ENCODE measurements at regions not wholly inside any gene's neighbourhood (a gene's known extent, or its start where the extent isn't known, plus 50 kb on each side); places are given as distances from the start of the nearest gene placed in this dataset.

DNA sequence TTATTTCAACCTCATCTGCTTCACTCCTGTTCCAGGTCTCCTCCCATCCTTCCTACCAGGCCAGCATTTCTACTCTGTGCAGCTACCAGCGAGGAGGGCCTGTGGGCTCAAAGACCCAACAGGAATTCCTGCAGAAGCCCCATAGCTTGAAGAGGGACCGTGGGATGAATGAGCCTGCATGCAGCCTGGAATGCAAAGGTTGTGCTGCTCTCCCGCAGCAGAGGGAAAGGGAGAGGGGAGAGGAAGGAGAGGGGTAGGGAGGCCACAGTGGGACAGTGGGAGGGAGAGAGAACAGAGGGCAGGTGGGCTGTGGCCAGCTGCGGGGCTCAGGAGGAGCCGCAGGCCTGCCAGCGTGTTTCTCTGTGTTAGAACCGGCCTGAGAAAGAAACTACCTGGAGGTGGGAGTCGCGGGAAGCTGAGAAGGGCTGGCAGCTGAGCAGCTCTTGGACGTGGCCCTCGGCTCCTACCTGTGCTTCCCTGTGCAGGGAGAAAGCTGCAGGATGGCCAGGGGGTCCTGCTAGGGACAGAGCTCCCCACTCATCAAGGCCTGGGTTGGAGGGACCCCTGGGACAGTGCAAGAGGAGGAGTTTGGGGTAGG is 66.1 kb upstream of the MLN start:
- no peak for DNase-seq
- H3K4me3 Mint-ChIP-seq = no peak overlapping the region
- H3K4me1 Mint-ChIP-seq = peaks cover 8 to 12% of the 10 kb centered on the region in 2 donors
- H3K27ac Mint-ChIP-seq = no peak overlapping the region
- peaks cover 0 to 4% (median 0%) of the 10 kb centered on the region in 6 donors for H3K9me3 Mint-ChIP-seq
- H3K27me3 Mint-ChIP-seq (ENCODE audit: low read depth in 3 of 3) = peaks cover 21 to 42% (median 33%) of the 10 kb centered on the region in 3 donors
- peaks cover 0 to 3% (median 0%) of the 10 kb centered on the region in 3 donors for H3K36me3 Mint-ChIP-seq

DNA sequence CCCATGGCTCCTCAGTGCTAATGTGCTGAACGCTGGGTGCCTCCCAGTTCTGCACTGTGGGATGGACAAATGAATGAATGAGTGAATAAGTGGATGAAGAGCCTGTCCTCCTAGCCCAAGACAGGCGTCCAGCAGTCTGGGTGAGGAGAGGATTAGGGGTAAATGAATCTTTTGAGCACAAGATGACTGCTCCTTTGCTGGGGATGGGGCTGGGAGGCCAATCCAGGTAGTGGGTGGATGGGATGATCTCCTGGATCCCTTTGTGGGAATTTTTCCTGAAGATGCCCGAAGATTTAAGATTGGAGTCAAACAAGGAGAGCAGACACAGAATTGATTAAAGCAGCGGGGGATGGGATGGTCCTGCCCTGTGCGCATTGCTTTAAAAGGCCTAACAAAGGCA is 65.3 kb upstream of the MLN start:
- H3K27me3 Mint-ChIP-seq (ENCODE audit: low read depth in 3 of 3) = peaks cover 17 to 41% (median 26%) of the 10 kb centered on the region in 3 donors
- H3K4me3 Mint-ChIP-seq = no peak overlapping the region
- no peak overlapping the region for H3K27ac Mint-ChIP-seq
- H3K4me1 Mint-ChIP-seq = peaks cover 15 to 20% of the 10 kb centered on the region in 2 donors
- peaks cover 0 to 3% (median 0%) of the 10 kb centered on the region in 3 donors for H3K36me3 Mint-ChIP-seq
- H3K9me3 Mint-ChIP-seq = peaks cover 0 to 4% (median 0%) of the 10 kb centered on the region in 6 donors
- no peak for DNase-seq

DNA sequence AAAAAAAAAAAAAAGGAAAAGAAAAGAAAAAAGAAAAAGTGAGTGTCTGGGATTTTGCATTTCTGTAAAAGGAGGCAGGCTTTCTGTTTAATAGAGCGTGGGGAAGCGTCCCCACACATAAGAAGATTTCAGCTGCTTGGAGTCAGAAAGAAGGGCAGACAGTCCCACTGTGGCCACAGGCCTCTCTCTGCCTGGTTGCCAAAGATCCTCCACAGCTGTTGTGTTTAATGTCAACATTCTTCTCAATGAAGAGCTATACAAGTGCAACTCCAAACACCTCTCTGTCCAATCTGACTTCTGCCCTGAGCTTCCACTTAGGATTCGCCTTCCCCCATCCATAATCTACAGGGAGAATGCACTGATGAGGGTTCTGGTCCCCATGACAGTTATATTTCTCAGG is 64.3 kb upstream of the MLN start:
- Mint-ChIP-seq H3K36me3 (peaks cover 0 to 3% (median 0%) of the 10 kb centered on the region in 3 donors), H3K4me1 (peaks cover 23 to 25% of the 10 kb centered on the region in 2 donors), H3K9me3 (peaks cover 0 to 4% (median 0%) of the 10 kb centered on the region in 6 donors), H3K27me3 (ENCODE audit: low read depth in 3 of 3) (peaks cover 19 to 41% (median 29%) of the 10 kb centered on the region in 3 donors), H3K27ac (no peak overlapping the region), H3K4me3 (no peak overlapping the region)
- DNase-seq = no peak

DNA sequence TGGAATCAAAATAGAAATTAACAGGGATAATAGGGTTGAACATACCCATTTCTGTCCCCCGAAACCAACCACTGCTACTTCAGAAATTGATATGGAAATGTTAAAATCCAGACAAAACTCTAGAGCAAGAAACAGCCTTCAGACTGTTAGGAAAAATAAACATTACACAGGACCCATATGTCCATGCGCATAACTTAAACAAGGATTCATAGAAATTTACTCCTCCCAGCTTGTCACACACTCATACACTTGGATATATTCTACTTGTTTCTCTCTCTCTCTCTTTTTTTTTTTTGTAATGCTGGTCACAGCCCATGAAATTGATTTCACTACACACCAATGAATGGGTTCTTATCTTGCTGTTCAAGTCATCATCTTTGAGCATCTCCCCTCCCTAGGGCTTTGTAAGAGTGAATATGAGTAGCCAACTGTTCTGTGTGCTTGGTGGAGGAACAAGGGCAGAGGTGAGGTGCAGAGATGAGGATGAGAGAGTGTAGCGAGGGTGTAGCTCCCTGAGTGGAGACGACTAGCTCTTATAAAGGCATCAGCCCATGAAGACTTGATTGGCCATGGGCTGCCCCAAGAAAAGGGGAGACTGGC is 61.8 kb upstream of the MLN start:
- no peak overlapping the region for H3K27ac Mint-ChIP-seq
- H3K4me1 Mint-ChIP-seq = peaks cover 38 to 45% of the 10 kb centered on the region in 2 donors
- H3K36me3 Mint-ChIP-seq = peaks cover 0 to 3% (median 0%) of the 10 kb centered on the region in 3 donors
- peaks cover 0 to 4% (median 0%) of the 10 kb centered on the region in 6 donors for H3K9me3 Mint-ChIP-seq
- H3K27me3 Mint-ChIP-seq (ENCODE audit: low read depth in 3 of 3) = peaks cover 35 to 47% (median 35%) of the 10 kb centered on the region in 3 donors
- no peak for DNase-seq
- peak overlapping the region in 1 of 5 donors; percentile 35 for H3K4me3 Mint-ChIP-seq

DNA sequence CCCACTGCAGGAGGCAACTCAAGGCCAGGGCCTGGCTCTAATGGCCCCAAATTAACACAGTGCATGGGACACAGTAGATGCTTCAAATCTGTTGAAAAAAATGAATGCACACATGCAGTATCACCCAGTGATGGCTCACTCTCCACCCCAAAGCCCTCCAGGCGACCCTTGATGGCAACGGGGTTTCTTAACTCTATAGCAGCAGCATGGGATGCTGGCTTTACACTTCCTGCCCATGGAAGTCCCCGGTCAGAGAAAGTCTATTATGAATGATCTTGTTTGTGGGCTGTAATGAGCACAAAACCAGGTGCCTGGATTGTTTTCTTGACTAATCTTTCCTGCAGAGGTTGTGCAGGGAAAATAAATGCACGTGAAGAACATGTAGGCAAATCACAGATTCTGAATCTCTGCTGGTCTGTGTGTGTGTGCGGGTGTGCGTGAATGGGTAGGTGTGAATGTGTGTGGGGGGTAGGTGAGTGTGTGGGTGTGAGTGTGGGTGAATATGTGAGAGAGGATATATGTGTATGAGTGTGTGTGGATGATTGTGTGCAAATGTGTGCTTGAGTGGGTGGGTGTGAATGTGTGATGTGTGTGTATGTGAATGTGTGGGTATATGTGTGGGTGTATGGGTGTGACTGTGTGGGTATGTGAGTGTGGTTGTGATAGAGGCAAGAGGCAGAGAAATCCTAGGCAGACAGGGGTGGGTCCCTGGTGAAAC is 60.1 kb upstream of the MLN start:
- Mint-ChIP-seq H3K27ac (peak overlapping the region in 1 of 6 donors; percentile 38), H3K36me3 (peaks cover 0 to 3% (median 0%) of the 10 kb centered on the region in 3 donors)

DNA sequence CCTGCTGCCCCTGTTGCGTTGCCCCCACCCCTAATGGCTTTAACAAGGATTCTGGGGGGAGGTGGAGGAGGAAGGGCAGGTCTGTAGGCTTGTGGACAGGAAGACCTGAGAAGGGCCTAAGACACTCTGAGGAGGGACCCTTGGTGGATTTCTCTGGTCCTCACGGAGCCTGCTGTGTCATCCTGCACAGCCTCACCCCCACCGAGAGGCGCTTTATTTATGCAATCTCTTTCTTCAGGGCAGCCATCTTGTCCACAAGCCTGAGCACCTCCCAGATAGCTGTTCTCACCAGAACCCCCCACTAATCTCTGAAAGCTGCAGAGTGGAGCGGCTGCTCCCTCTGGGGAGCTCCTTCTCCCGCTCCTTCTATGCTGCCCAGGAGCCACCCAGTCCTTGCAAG is 59.3 kb upstream of the MLN start:
- no peak overlapping the region for H3K4me3 Mint-ChIP-seq
- H3K9me3 Mint-ChIP-seq = peaks cover 0 to 4% (median 0%) of the 10 kb centered on the region in 6 donors
- H3K4me1 Mint-ChIP-seq = peaks cover 45 to 53% of the 10 kb centered on the region in 2 donors
- peaks cover 0 to 3% (median 0%) of the 10 kb centered on the region in 3 donors for H3K36me3 Mint-ChIP-seq
- peaks cover 34 to 50% (median 44%) of the 10 kb centered on the region in 3 donors for H3K27me3 Mint-ChIP-seq (ENCODE audit: low read depth in 3 of 3)
- no peak overlapping the region for H3K27ac Mint-ChIP-seq
- no peak for DNase-seq

More for the DNA sequence above, 60.1 kb upstream of the MLN start:
- Mint-ChIP-seq H3K4me1 (peaks cover 39 to 46% of the 10 kb centered on the region in 2 donors), H3K27me3 (ENCODE audit: low read depth in 3 of 3) (peaks cover 37 to 50% (median 43%) of the 10 kb centered on the region in 3 donors), H3K4me3 (peak overlapping the region in 2 of 5 donors; percentile 15 to 64), H3K9me3 (peaks cover 0 to 4% (median 0%) of the 10 kb centered on the region in 6 donors)
- peak in 1 of 3 donors; percentile 16 for DNase-seq

DNA sequence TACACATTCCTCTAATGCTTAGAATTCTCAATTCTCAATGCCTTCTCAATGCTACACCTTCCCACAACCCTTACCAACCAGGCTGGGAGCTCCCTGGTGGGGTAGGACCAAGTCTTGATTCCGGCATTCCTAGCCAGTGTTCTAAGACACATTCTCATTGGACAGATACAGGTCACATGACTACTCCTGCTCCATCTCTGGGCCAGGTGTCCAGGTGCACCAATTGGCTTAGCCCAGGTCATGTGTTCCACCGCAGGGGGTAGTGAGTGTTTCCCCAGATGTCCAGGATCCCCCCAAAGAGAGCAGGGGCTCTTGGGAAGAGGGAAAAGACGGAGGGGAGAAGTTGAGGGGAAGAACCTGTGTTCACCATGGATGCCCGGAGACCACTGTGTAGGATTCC is 58.7 kb upstream of the MLN start:
- peaks cover 51 to 58% of the 10 kb centered on the region in 2 donors for H3K4me1 Mint-ChIP-seq
- DNase-seq = no peak
- H3K27me3 Mint-ChIP-seq (ENCODE audit: low read depth in 3 of 3) = peaks cover 32 to 49% (median 45%) of the 10 kb centered on the region in 3 donors

DNA sequence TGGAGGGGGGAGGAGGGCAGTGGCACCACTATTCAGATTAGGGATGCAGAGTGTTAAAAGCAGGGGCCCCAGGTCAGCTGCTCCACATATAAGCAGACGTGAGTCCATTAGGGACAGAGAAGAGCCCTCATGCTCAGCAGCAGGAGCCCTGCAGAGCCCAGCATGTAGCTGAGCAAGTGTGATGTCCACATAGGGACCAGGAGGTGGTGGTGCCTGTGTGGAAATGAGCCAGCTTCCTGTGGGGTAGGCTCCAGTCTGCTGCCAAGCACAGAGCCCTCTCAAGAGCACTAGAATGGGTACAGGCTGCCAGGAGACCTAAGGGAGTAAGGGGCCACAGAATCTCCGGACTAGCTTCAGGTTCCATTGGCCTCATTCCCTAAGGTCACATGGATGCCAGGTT is 57.9 kb upstream of the MLN start:
- Mint-ChIP-seq H3K4me3 (peak overlapping the region in 1 of 5 donors; percentile 9), H3K9me3 (peaks cover 0 to 1% (median 0%) of the 10 kb centered on the region in 6 donors), H3K36me3 (peaks cover 0 to 3% (median 0%) of the 10 kb centered on the region in 3 donors), H3K27me3 (ENCODE audit: low read depth in 3 of 3) (peaks cover 33 to 48% (median 45%) of the 10 kb centered on the region in 3 donors), H3K27ac (no peak overlapping the region), H3K4me1 (peaks cover 58 to 66% of the 10 kb centered on the region in 2 donors)
- DNase-seq = no peak

More for the DNA sequence above, 58.7 kb upstream of the MLN start:
- Mint-ChIP-seq H3K27ac (no peak overlapping the region), H3K4me3 (no peak overlapping the region), H3K36me3 (peaks cover 0 to 3% (median 0%) of the 10 kb centered on the region in 3 donors), H3K9me3 (peaks cover 0 to 4% (median 0%) of the 10 kb centered on the region in 6 donors)

DNA sequence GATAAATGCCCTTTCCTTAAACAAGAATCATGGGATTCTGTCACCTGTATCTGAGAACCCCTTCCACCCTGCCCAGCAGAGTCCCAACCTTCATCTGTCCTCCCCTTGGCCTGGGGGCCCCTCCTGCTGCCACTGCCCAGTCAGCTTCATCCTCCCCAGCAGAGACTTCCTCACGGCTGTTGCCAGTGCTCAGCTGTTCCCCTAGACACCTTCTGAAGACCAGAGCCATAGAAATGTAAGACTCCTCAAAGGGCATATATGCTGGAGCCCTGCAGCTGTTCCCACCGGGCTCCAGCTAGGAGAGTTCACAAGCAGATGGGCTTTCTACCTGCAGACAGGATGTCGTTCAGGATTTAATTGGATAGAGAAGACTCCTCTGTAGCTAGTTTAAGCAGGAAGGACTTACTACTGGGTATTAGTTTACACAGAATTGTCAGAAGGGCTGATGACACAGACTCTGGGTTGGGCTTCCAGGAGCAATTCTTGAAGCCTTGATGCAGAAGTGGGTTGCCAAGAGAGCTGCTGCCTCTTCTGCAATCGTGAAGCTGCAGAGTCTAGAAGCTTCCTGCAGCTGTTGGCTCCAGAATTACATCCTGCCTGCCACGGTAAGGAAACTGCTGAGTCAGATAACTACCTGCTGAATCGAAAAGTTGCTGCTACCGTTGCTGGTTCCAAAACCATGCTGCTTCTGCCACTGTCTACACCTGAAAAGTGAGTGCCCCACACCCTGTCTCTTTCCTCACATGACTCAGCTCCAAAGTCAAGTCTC is 57.1 kb upstream of the MLN start:
- no peaks in the 10 kb centered on the region for H3K9me3 Mint-ChIP-seq
- peaks cover 65 to 72% of the 10 kb centered on the region in 2 donors for H3K4me1 Mint-ChIP-seq
- DNase-seq = no peak
- H3K27ac Mint-ChIP-seq = no peak overlapping the region
- H3K27me3 Mint-ChIP-seq (ENCODE audit: low read depth in 3 of 3) = peaks cover 36 to 49% (median 42%) of the 10 kb centered on the region in 3 donors
- peaks cover 0 to under 1% (median 0%) of the 10 kb centered on the region in 3 donors for H3K36me3 Mint-ChIP-seq
- H3K4me3 Mint-ChIP-seq = peak overlapping the region in 1 of 5 donors; percentile 9

DNA sequence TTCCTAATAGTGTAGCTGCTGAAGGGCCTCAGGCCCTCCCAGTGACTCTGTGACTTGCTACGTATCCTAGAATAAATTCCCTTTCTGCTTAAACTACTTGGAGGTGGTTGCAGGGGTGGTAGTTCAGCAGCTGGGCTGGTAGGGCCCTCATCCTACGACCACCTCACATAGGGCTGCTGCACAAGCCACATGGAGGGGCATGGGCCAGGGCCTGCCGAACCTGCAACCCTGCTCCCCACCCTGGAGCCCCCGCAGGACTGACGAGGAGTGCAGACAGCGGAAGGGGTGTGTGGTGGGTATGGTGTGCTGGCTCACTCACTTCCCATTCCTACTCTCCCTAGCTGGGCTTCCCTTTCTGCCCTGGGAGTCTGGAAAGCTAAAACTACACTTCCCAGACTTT is 56.2 kb upstream of the MLN start:
- DNase-seq = no peak
- Mint-ChIP-seq H3K36me3 (no peaks in the 10 kb centered on the region), H3K27me3 (ENCODE audit: low read depth in 3 of 3) (peaks cover 35 to 51% (median 45%) of the 10 kb centered on the region in 3 donors), H3K27ac (no peak overlapping the region), H3K9me3 (no peaks in the 10 kb centered on the region), H3K4me1 (peaks cover 65 to 71% of the 10 kb centered on the region in 2 donors), H3K4me3 (no peak overlapping the region)

DNA sequence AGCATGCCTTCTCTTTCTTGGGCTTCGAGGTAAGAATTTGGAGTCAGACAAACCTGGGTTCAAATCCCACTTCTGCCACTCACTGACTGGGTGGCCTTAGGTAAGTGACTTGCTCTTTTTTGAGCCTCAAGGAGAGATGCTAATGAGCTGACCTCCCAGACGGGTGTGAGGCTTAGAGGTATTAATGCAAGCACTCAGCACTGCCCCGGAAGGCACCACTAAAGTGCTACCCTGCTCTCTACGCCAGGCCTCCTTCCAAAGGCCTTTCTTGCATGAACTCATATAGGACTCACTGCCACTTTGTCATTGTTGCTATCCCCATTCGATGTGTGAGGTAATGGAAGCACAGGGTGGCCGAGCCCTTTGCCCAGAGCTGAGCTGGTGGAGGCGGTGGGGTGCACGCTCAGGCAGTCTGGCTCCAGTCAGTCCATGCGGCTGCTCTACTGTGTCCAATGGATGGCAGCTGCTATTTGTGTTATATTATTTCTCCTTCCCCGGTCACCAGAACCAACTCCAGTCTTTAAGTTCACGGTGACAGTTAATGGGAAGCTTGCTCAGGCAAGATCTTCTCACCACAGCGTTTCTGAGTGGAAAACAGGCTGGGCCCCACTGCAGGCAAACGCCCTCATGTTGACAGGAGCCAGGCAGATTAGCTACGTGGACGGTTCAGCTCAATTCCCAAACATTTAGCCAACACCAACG is 55.2 kb upstream of the MLN start:
- H3K27me3 Mint-ChIP-seq (ENCODE audit: low read depth in 3 of 3) = peaks cover 33 to 56% (median 48%) of the 10 kb centered on the region in 3 donors
- no peak for DNase-seq
- H3K9me3 Mint-ChIP-seq = no peaks in the 10 kb centered on the region
- peaks cover 0 to 4% (median 0%) of the 10 kb centered on the region in 3 donors for H3K36me3 Mint-ChIP-seq
- H3K4me1 Mint-ChIP-seq = peaks cover 55 to 60% of the 10 kb centered on the region in 2 donors
- no peak overlapping the region for H3K4me3 Mint-ChIP-seq
- no peak overlapping the region for H3K27ac Mint-ChIP-seq

DNA sequence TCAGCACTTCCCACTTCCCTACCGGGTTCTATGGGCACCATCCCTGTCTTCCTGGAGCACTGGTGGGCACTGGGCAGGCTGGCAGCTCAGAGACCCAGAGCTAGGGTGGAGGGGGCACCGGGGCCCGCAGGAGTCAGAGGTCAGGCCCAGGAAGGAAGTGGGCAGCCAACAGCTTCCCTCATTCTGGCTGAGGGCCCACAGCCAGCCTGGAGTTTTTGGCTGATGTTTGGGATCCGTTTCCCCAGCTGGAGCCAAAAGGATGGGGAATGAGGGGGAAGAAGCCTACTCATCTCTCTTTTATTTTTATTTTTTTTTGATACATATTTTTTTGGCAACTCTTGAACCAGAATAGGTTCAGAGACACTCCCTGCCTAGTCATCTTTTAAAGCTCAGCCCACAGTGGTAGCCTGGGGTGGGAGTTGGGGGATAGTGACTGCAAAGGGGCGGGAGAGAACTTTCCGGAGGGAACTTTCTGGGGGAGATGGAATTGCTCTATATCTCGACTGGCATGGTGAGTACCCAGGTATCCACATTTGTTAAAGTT is 54.2 kb upstream of the MLN start:
- Mint-ChIP-seq H3K4me1 (peaks cover 48 to 57% of the 10 kb centered on the region in 2 donors), H3K36me3 (peaks cover 0 to 4% (median 0%) of the 10 kb centered on the region in 3 donors), H3K27ac (peak overlapping the region in 1 of 6 donors; percentile 76), H3K9me3 (no peaks in the 10 kb centered on the region), H3K27me3 (ENCODE audit: low read depth in 3 of 3) (peaks cover 27 to 54% (median 52%) of the 10 kb centered on the region in 3 donors), H3K4me3 (peak overlapping the region in 2 of 5 donors; percentile 38 to 66)
- DNase-seq = no peak

All from immature natural killer cell (primary cell).